H1 (cell line): ENCODE measurements at regions not wholly inside any gene's neighbourhood (a gene's known extent, or its start where the extent isn't known, plus 50 kb on each side); places are given as distances from the start of the nearest gene placed in this dataset.

Experiments used
- CTCF ChIA-PET: fragments of 300-600 bp; sonication (Branson Sonifier 250); formaldehyde crosslinking; loops from one replicate; lab custom pipeline; 2021; ENCODE audit not compliant: partially characterized antibody; lab: Charles Lee
- POLR2A ChIA-PET: fragments of 300-600 bp; sonication (Branson Sonifier 250); formaldehyde crosslinking; loops from one replicate; lab custom pipeline; 2021; ENCODE audit warnings: inconsistent platforms; ENCODE audit not compliant: partially characterized antibody; lab: Charles Lee
- DNase-seq, 2 experiments: peaks; one replicate each; pipeline versions ENCODE4 v3.0.0 to v3.0.0-alpha.2; 2010 to 2022; ENCODE audit warnings: low spot score in 2 of 2, low read depth in 1 of 2, mixed read lengths in 1 of 2
- FAIRE-seq: peaks from 2 replicates; lab custom pipeline; 2011; peaks lifted over from hg19 to GRCh38; lab: Jason Lieb, UNC
- H2AFZ ChIP-seq: 2 replicates; pipeline ENCODE4 v1.8.1; 2012; ENCODE audit warnings: low read length, inconsistent platforms
- H2AK5ac ChIP-seq: 2 replicates; pipeline ENCODE4 v1.6.1; 2013; ENCODE audit warnings: low read depth, low read length
- H2BK120ac ChIP-seq: replicated peaks from 2 replicates; pipeline ENCODE3; 2013; ENCODE audit warnings: low read depth, low read length, inconsistent platforms
- H2BK12ac ChIP-seq: 2 replicates; pipeline ENCODE4 v1.6.1; 2013; ENCODE audit warnings: low read depth, low read length
- H2BK15ac ChIP-seq: 2 replicates; pipeline ENCODE4 v1.6.1; 2013; ENCODE audit warnings: low read length
- H2BK20ac ChIP-seq: 2 replicates; pipeline ENCODE4 v1.6.1; 2013; ENCODE audit warnings: low read length
- H2BK5ac ChIP-seq: 2 replicates; pipeline ENCODE4 v1.6.1; 2013; ENCODE audit warnings: low read depth, low read length
- H3K14ac ChIP-seq: 2 replicates; pipeline ENCODE4 v1.6.1; 2013; ENCODE audit warnings: inconsistent platforms; ENCODE audit not compliant: insufficient read length
- H3K18ac ChIP-seq: 2 replicates; pipeline ENCODE4 v1.6.1; 2013; ENCODE audit warnings: low read length; ENCODE audit errors: extremely low read depth
- H3K23ac ChIP-seq: 2 replicates; pipeline ENCODE4 v1.6.1; 2013; ENCODE audit warnings: inconsistent platforms; ENCODE audit not compliant: insufficient read length
- H3K23me2 ChIP-seq: 2 replicates; pipeline ENCODE4 v1.6.1; 2013; ENCODE audit warnings: low read depth, low read length
- H3K27ac ChIP-seq: 2 replicates; pipeline ENCODE4 v1.6.1; 2011; ENCODE audit warnings: low read depth, low read length, inconsistent platforms
- H3K27me3 ChIP-seq, 4 experiments: replicated peaks in 1 of 4; 1 replicate in 1 of 4; 2 replicates in 3 of 4; pipeline versions ENCODE4 v1.6.1 to v1.8.1; 2011 to 2013; ENCODE audit warnings: low read length in 3 of 4, mild to moderate bottlenecking in 3 of 4, inconsistent platforms in 2 of 4, mixed read lengths in 2 of 4, moderate library complexity in 1 of 4; ENCODE audit not compliant: control insufficient read depth in 3 of 4, insufficient read depth in 3 of 4; ENCODE audit errors: extremely low read depth in 1 of 4
- H3K36me3 ChIP-seq, 4 experiments: 2 replicates each; pipeline versions ENCODE4 v1.6.1 to v1.8.1; 2011 to 2013; ENCODE audit warnings: mild to moderate bottlenecking in 4 of 4, low read length in 3 of 4, moderate library complexity in 2 of 4, control low read depth in 1 of 4, inconsistent platforms in 1 of 4; ENCODE audit not compliant: insufficient read depth in 4 of 4, control insufficient read depth in 2 of 4
- H3K4ac ChIP-seq: replicated peaks from 2 replicates; pipeline ENCODE3; 2013; ENCODE audit warnings: low read length, low read depth, mixed read lengths, inconsistent platforms; ENCODE audit not compliant: insufficient read length
- H3K4me1 ChIP-seq, 4 experiments: replicated peaks in 1 of 4; 1 replicate in 1 of 4; 2 replicates in 3 of 4; pipeline versions ENCODE4 v1.6.1 to v1.8.1; 2011 to 2013; ENCODE audit warnings: low read length in 3 of 4, inconsistent platforms in 2 of 4, mixed read lengths in 1 of 4; ENCODE audit not compliant: insufficient read depth in 4 of 4, control insufficient read depth in 3 of 4
- H3K4me2 ChIP-seq, 2 experiments: 2 replicates each; pipeline versions ENCODE4 v1.6.1 to v1.8.1; 2011 to 2013; ENCODE audit warnings: low read depth in 2 of 2, low read length in 2 of 2, control low read depth in 1 of 2, inconsistent platforms in 1 of 2, mild to moderate bottlenecking in 1 of 2; ENCODE audit not compliant: insufficient read depth in 1 of 2
- H3K4me3 ChIP-seq, 4 experiments: fragments of 200-600, 300-600 bp in 1 of 4; sonication (generic), shearing (Covaris generic), sonication (Bioruptor Twin) in 1 of 4; 2 replicates each; pipeline versions ENCODE4 v1.5.1 to v1.8.1; 2011 to 2016; ENCODE audit warnings: low read length in 4 of 4, low read depth in 3 of 4, control low read depth in 2 of 4, inconsistent platforms in 2 of 4, mild to moderate bottlenecking in 2 of 4, mixed read lengths in 1 of 4, moderate library complexity in 1 of 4; ENCODE audit not compliant: insufficient read depth in 2 of 4; ENCODE audit errors: extremely low read depth in 1 of 4
- H3K56ac ChIP-seq: replicated peaks from 2 replicates; pipeline ENCODE3; 2013; ENCODE audit warnings: low read depth, mild to moderate bottlenecking, mixed read lengths, low read length, inconsistent platforms; ENCODE audit not compliant: insufficient read length
- H3K79me1 ChIP-seq: 2 replicates; pipeline ENCODE4 v1.6.1; 2013; ENCODE audit warnings: low read depth, low read length, control low read depth
- H3K79me2 ChIP-seq, 2 experiments: 2 replicates each; pipeline versions ENCODE4 v1.6.1 to v1.8.1; 2012 to 2013; ENCODE audit warnings: low read length in 2 of 2, mild to moderate bottlenecking in 2 of 2, inconsistent platforms in 1 of 2; ENCODE audit not compliant: insufficient read depth in 2 of 2, control insufficient read depth in 1 of 2
- H3K9ac ChIP-seq, 4 experiments: replicated peaks in 1 of 4; 1 replicate in 1 of 4; 2 replicates in 3 of 4; pipeline versions ENCODE4 v1.6.1 to v1.8.1; 2011 to 2013; ENCODE audit warnings: low read depth in 3 of 4, low read length in 3 of 4, control low read depth in 2 of 4, mild to moderate bottlenecking in 2 of 4, moderate library complexity in 2 of 4, inconsistent platforms in 1 of 4; ENCODE audit errors: extremely low read depth in 1 of 4
- H3K9me3 ChIP-seq, 2 experiments: 2 replicates each; pipeline versions ENCODE4 v1.6.1 to v1.8.1; 2012 to 2013; ENCODE audit warnings: mild to moderate bottlenecking in 2 of 2, moderate library complexity in 2 of 2, control low read depth in 1 of 2, inconsistent platforms in 1 of 2, low read depth in 1 of 2, low read length in 1 of 2, mixed read lengths in 1 of 2; ENCODE audit not compliant: insufficient read depth in 2 of 2
- H4K20me1 ChIP-seq, 2 experiments: replicated peaks in 1 of 2; 2 replicates each; pipeline versions ENCODE3 to v1.8.1; 2011 to 2013; ENCODE audit warnings: inconsistent platforms in 2 of 2, low read length in 2 of 2, mild to moderate bottlenecking in 1 of 2; ENCODE audit not compliant: insufficient read depth in 2 of 2, control insufficient read depth in 1 of 2
- H4K5ac ChIP-seq: 2 replicates; pipeline ENCODE4 v1.6.1; 2013; ENCODE audit warnings: low read length, low read depth, mixed read lengths, inconsistent platforms; ENCODE audit not compliant: insufficient read length
- H4K8ac ChIP-seq: 2 replicates; pipeline ENCODE4 v1.8.0; 2013; ENCODE audit warnings: mild to moderate bottlenecking, moderate library complexity, low read length, inconsistent platforms; ENCODE audit not compliant: insufficient read depth; ENCODE audit errors: extremely low read depth
- H4K91ac ChIP-seq: replicated peaks from 2 replicates; pipeline ENCODE3; 2013; ENCODE audit warnings: low read length, mixed read lengths, inconsistent platforms; ENCODE audit not compliant: insufficient read length
- CBX8 ChIP-seq: fragments of 300-800, 300-1000 bp; sonication (generic); IDR thresholded peaks from 2 replicates; pipeline ENCODE4 v1.7.1; 2016; ENCODE audit warnings: low read depth, low read length, borderline replicate concordance
- CEBPB ChIP-seq: IDR thresholded peaks from 2 replicates; pipeline ENCODE4 v1.6.1; 2012; ENCODE audit warnings: low read depth, low read length
- CHD1 ChIP-seq: IDR thresholded peaks from 2 replicates; pipeline ENCODE4 v1.6.1; 2012; ENCODE audit warnings: low read depth, low read length, improper control_type of control experiment
- JUND ChIP-seq: IDR thresholded peaks from 2 replicates; pipeline ENCODE4 v1.6.1; 2011; ENCODE audit warnings: mild to moderate bottlenecking, improper control_type of control experiment, low read length
- PHF8 ChIP-seq: fragments of 200-600 bp; sonication (generic); conservative IDR thresholded peaks from 2 replicates; pipeline ENCODE4 v1.7.1; 2012; ENCODE audit warnings: low read depth, mild to moderate bottlenecking, inconsistent platforms, low read length, moderate library complexity
- RFX5 ChIP-seq: IDR thresholded peaks from 2 replicates; pipeline ENCODE4 v1.6.1; 2011; ENCODE audit warnings: low read depth, low read length, improper control_type of control experiment, borderline replicate concordance
- WGBS, 2 experiments: shearing (Covaris generic) in 1 of 2; methylation state at CpG; one replicate each; pipeline versions ENCODE4 v1.1.6 to v1.1.7; 2013 to 2015; ENCODE audit warnings: low lambda C conversion rate in 2 of 2, mixed read lengths in 2 of 2, inconsistent platforms in 1 of 2, low coverage in 1 of 2, missing lambda C conversion rate in 1 of 2; ENCODE audit not compliant: insufficient replicate concordance in 2 of 2, insufficient coverage in 1 of 2, insufficient read length in 1 of 2; ENCODE audit errors: extremely low coverage in 1 of 2, missing lambda C conversion rate in 1 of 2; 5-methylcytosine and 5-hydroxymethylcytosine counted together

DNA sequence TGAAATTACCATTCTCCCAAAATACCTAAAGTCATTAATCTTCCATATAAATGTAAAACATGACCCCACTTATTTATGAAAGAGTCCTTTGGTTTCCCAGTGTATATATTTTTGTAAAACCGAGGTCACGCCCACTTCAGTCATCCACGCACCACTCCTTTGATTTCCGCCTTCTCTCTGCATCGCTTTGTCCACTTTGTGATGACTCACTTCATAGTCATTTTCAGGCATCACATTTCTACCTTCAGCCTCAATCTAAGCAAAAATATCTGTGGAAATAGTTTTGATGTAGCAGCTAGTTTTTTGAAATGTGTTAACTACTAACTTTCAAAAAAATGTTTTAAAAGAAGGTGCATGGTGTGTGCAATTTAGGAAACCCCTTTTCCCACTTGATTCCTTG is 793.5 kb upstream of the SOX11 start:
- H3K14ac ChIP-seq = no peak overlapping the region
- TF ChIP-seq CEBPB = no peak
- TF ChIP-seq JUND = no peak
- no peak for TF ChIP-seq PHF8
- TF ChIP-seq CHD1 = no peak
- TF ChIP-seq RFX5 = no peak
- TF ChIP-seq CBX8 = no peak
- H3K18ac ChIP-seq = no peak overlapping the region
- 92% methylated on average over 5 of the region's 5 CpGs; no CpG with 5 or more reads in 1 of the 2 experiments for WGBS, 2 experiments
- no peak overlapping the region for H2AK5ac ChIP-seq
- no peaks in the 10 kb centered on the region for H3K36me3 ChIP-seq
- H4K91ac ChIP-seq = no peak overlapping the region
- H3K4me1 ChIP-seq = no peaks in the 10 kb centered on the region; a peak in 1 of 7 replicates
- H3K4me3 ChIP-seq = no peak overlapping the region
- no peaks in the 10 kb centered on the region for H3K9me3 ChIP-seq
- H4K20me1 ChIP-seq = no peaks in the 10 kb centered on the region
- POLR2A ChIA-PET = no interaction called here
- H2BK5ac ChIP-seq = no peak overlapping the region
- H3K27me3 ChIP-seq = no peaks in the 10 kb centered on the region
- H3K27ac ChIP-seq = no peak overlapping the region
- CTCF ChIA-PET = no interaction called here
- no peak overlapping the region for H4K5ac ChIP-seq
- no peaks in the 10 kb centered on the region for H3K79me2 ChIP-seq
- no peak overlapping the region for H2BK120ac ChIP-seq
- H3K9ac ChIP-seq = no peak overlapping the region
- no peak overlapping the region for H3K4ac ChIP-seq
- no peak overlapping the region for H2BK15ac ChIP-seq
- FAIRE-seq (no peak), DNase-seq (no peak)
- H4K8ac ChIP-seq = no peak overlapping the region
- H2AFZ ChIP-seq = no peak overlapping the region
- no peak overlapping the region for H3K4me2 ChIP-seq
- no peak overlapping the region for H2BK20ac ChIP-seq
- no peaks in the 10 kb centered on the region for H3K23me2 ChIP-seq
- H2BK12ac ChIP-seq = no peak overlapping the region
- H3K23ac ChIP-seq = no peak overlapping the region
- no peaks in the 10 kb centered on the region for H3K79me1 ChIP-seq
- H3K56ac ChIP-seq = no peak overlapping the region
